Uterus (tissue), 3 donors: ENCODE measurements at regions not wholly inside any gene's neighbourhood (a gene's known extent, or its start where the extent isn't known, plus 50 kb on each side); places are given as distances from the start of the nearest gene placed in this dataset.

Source experiments
- DNase-seq, 2 donors: peaks; one replicate each; pipeline ENCODE4 v3.0.0-alpha.2; 2019 to 2020
- H3K27ac ChIP-seq, 2 donors: fragments of 200-600 bp; sonication (generic); 1 replicate in 1 of 2; 2 replicates in 1 of 2; pipeline ENCODE4 v1.5.1; 2016 to 2018
- H3K27me3 ChIP-seq, 2 donors: fragments of 200-600 bp; sonication (generic); one replicate each; pipeline ENCODE4 v1.5.1; 2018 to 2019; ENCODE audit warnings: control low read depth in 1 of 2
- H3K36me3 ChIP-seq, 2 donors: fragments of 200-600 bp; sonication (generic); one replicate each; pipeline ENCODE4 v1.5.1; 2019; ENCODE audit warnings: control low read depth in 1 of 2
- H3K4me1 ChIP-seq, 2 donors: fragments of 200-600 bp; sonication (generic); one replicate each; pipeline ENCODE4 v1.5.1; 2018 to 2019; ENCODE audit warnings: control low read depth in 1 of 2
- H3K4me3 ChIP-seq, 2 donors: fragments of 200-600 bp; sonication (generic); 1 replicate in 1 of 2; 2 replicates in 1 of 2; pipeline ENCODE4 v1.5.1; 2018 to 2019; ENCODE audit warnings: mild to moderate bottlenecking in 1 of 2
- H3K9me3 ChIP-seq, 2 donors: fragments of 200-600 bp; sonication (generic); one replicate each; pipeline ENCODE4 v1.5.1; 2019; ENCODE audit warnings: control low read depth in 1 of 2
- POLR2A ChIP-seq, 2 donors: fragments of 450-650 bp; IDR thresholded peaks; one replicate each; pipeline ENCODE4 v1.6.1; 2016; ENCODE audit warnings: antibody characterized with exemption in 2 of 2, mild to moderate bottlenecking in 1 of 2, moderate library complexity in 1 of 2
- intact Hi-C: fragments of 100-400 bp; cut with DNase I; formaldehyde crosslinking; loops from one replicate; pipeline ENCODE4 v1.15.1; 2023; ENCODE audit warnings: low total_unique reads
- TF ChIP-seq, protein P1 (sequence below), 4 experiments: fragments of 200-600 bp in 2 of 4; fragments of 450-650 bp in 2 of 4; sonication (generic) in 2 of 4; IDR thresholded peaks; one replicate each; pipeline ENCODE4 v1.5.1; 2016 to 2019; ENCODE audit warnings: antibody characterized with exemption in 4 of 4, mild to moderate bottlenecking in 2 of 4, moderate library complexity in 1 of 4
- donor health status: DM: yes; HTN: yes; CAD: no.

DNA sequence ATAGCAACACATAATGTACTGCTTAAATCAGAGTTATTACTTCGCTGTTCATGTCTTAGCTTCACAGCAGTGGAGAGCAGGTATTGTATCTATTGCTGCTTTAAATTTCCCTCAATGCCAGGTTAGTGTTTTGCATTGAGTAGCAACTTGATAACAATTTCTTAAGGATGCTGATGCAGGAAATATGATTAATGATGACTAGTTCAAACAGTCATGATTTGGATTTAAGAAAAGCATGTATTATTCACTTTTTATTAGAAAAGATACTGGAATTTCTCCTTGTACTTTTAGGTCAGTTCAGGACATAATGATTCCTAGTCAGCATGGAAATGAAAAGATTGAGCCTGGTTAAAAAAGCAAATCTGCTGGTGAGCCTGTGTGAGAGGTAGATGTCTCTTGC lies 67.2 kb upstream of the ARHGAP29 start:
- TF ChIP-seq POLR2A (IDR thresholded peaks at IDR 0.05) = no peak
- TF ChIP-seq, protein P1, sequence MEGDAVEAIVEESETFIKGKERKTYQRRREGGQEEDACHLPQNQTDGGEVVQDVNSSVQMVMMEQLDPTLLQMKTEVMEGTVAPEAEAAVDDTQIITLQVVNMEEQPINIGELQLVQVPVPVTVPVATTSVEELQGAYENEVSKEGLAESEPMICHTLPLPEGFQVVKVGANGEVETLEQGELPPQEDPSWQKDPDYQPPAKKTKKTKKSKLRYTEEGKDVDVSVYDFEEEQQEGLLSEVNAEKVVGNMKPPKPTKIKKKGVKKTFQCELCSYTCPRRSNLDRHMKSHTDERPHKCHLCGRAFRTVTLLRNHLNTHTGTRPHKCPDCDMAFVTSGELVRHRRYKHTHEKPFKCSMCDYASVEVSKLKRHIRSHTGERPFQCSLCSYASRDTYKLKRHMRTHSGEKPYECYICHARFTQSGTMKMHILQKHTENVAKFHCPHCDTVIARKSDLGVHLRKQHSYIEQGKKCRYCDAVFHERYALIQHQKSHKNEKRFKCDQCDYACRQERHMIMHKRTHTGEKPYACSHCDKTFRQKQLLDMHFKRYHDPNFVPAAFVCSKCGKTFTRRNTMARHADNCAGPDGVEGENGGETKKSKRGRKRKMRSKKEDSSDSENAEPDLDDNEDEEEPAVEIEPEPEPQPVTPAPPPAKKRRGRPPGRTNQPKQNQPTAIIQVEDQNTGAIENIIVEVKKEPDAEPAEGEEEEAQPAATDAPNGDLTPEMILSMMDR (IDR thresholded peaks at IDR 0.05) = no peak
- no peak for DNase-seq
- Histone ChIP-seq H3K4me1 (no peaks in the 10 kb centered on the region), H3K27ac (no peak overlapping the region), H3K9me3 (no peaks in the 10 kb centered on the region), H3K27me3 (no peaks in the 10 kb centered on the region), H3K36me3 (no peaks in the 10 kb centered on the region), H3K4me3 (no peak overlapping the region)
- intact Hi-C loops = no loop called here

DNA sequence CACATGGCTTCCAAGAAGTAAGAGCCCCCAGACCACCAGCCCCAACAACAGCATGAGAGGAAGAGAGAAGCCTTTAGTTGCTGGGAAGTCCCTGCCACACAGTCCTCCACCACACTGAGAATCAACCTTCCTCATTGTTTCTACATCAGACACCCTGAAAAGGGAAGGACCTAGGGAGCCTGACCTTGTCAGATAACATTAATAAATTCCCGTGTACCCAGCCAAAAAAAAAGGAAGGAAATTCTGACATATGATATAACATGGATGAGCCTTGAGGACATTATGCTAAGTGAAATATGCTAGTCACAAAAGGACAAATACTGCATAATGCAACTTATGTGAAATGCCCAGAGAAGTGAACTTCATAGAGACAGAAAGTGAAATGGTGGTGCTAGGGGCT lies 65.6 kb upstream of the ARHGAP29 start:
- Histone ChIP-seq H3K9me3 (no peaks in the 10 kb centered on the region), H3K4me1 (no peaks in the 10 kb centered on the region), H3K27me3 (no peaks in the 10 kb centered on the region), H3K27ac (no peak overlapping the region), H3K4me3 (no peak overlapping the region), H3K36me3 (no peaks in the 10 kb centered on the region)
- TF ChIP-seq, protein P1 (IDR thresholded peaks at IDR 0.05) = no peak
- no peak for TF ChIP-seq POLR2A (IDR thresholded peaks at IDR 0.05)
- no peak for DNase-seq
- intact Hi-C loops = no loop called here

DNA sequence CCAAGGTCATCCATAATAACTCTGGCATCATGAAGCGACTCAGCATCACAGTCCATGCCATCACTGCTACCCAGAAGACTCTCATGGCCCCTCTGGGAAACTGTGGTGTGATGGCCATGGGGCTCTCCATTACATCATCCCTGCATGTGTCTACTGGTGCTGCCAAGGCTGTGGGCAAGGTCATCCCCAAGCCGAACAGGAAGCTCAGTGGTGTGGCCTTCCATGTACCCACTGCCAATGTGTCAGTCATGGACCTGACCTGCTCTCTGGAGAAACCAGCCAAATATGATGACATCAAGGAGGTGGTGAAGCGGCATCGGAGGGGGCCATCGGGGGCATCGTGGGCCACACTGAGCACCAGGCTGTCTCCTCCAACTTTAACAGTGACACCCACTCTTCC lies 65.1 kb upstream of the ARHGAP29 start:
- H3K27me3 ChIP-seq = no peaks in the 10 kb centered on the region
- no peak overlapping the region for H3K4me3 ChIP-seq
- no peak overlapping the region for H3K27ac ChIP-seq
- TF ChIP-seq, protein P1 (IDR thresholded peaks at IDR 0.05) = no peak
- TF ChIP-seq POLR2A (IDR thresholded peaks at IDR 0.05) = no peak
- no peak for DNase-seq
- H3K4me1 ChIP-seq = no peaks in the 10 kb centered on the region
- intact Hi-C loops = no loop called here
- H3K36me3 ChIP-seq = no peaks in the 10 kb centered on the region
- H3K9me3 ChIP-seq = no peaks in the 10 kb centered on the region

DNA sequence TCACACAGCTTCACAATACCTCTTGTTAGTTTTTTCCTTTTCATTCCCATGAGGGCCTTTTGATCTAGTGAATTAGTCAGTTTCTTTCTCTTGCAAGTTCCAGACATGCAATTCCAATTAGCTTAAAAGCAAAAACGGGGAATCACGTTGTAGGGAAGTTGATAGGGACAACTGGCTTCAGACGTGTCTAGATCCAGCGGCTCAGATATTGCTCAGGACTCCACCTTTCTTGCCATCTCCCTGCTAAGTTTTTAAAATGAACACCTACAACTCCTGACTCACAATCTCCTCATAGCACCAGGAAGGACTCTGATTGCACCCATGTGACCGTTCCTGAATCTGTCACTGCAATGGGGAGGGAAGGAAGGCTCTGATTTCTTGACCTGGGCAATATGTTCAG lies 63.8 kb upstream of the ARHGAP29 start:
- TF ChIP-seq POLR2A (IDR thresholded peaks at IDR 0.05) = no peak
- TF ChIP-seq, protein P1 (IDR thresholded peaks at IDR 0.05) = no peak

DNA sequence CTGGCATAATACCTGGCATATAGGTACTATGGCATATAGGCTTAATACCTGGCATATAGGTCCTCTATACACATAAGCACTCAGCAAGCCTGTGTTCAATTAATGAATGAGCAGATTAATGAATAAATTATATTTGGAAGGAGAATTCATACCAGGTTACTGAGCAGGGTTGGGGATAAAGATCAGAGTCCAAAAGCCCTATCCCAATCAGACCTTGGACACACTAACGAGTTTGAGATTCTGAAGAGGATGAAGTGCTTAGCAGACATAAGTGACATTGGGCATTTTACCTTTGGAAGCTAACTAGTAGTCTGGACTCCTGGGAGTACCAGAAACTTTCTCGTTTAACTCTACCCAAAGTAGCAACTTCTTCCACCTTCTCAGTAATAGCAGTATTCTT lies 63.3 kb upstream of the ARHGAP29 start:
- no peak overlapping the region for H3K4me3 ChIP-seq
- H3K36me3 ChIP-seq = no peaks in the 10 kb centered on the region
- DNase-seq = no peak
- H3K27me3 ChIP-seq = no peaks in the 10 kb centered on the region
- intact Hi-C loops = no loop called here
- no peaks in the 10 kb centered on the region for H3K4me1 ChIP-seq
- no peak for TF ChIP-seq POLR2A (IDR thresholded peaks at IDR 0.05)
- TF ChIP-seq, protein P1 (IDR thresholded peaks at IDR 0.05) = no peak
- peak overlapping the region in 1 of 2 donors; percentile 69 for H3K27ac ChIP-seq
- H3K9me3 ChIP-seq = no peaks in the 10 kb centered on the region

More for the DNA sequence above, 63.8 kb upstream of the ARHGAP29 start:
- Histone ChIP-seq H3K4me3 (no peak overlapping the region), H3K27me3 (no peaks in the 10 kb centered on the region), H3K9me3 (no peaks in the 10 kb centered on the region), H3K27ac (peak overlapping the region in 1 of 2 donors; percentile 69), H3K4me1 (no peaks in the 10 kb centered on the region), H3K36me3 (no peaks in the 10 kb centered on the region)
- DNase-seq = no peak
- intact Hi-C loops = no loop called here
